ENCODE measurements at regions not wholly inside any gene's neighbourhood (a gene's known extent, or its start where the extent isn't known, plus 50 kb on each side); places are given as distances from the start of the nearest gene placed in this dataset.

DNA sequence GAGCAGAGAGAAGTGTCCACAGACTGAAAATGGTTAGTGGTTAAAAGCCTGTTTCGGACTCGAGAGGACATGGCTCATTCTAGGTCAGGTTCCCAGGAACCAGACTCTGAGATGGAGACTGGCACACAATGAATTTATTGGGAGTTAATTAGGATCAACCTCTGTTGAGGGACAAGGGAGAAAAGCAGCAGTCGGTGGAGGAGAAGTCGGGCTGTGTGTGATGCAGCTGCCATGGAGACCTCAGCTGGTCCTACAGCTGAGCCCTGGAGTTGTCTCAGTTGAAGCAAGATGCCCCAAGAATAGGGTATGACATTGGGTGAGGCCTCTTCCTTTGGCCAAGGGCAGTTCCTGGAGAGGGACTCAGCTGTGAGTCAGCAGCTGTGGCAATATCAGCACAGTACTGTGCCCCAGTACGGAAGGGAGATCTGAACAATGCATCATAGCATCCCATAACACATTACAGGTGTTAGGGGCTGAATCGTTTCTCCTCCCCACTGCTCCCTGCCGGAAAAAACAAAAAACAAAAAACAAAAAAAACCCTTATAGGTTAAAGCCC lies 105.4 kb downstream of the ABHD5 start:
- TF ChIP-seq, protein P1, sequence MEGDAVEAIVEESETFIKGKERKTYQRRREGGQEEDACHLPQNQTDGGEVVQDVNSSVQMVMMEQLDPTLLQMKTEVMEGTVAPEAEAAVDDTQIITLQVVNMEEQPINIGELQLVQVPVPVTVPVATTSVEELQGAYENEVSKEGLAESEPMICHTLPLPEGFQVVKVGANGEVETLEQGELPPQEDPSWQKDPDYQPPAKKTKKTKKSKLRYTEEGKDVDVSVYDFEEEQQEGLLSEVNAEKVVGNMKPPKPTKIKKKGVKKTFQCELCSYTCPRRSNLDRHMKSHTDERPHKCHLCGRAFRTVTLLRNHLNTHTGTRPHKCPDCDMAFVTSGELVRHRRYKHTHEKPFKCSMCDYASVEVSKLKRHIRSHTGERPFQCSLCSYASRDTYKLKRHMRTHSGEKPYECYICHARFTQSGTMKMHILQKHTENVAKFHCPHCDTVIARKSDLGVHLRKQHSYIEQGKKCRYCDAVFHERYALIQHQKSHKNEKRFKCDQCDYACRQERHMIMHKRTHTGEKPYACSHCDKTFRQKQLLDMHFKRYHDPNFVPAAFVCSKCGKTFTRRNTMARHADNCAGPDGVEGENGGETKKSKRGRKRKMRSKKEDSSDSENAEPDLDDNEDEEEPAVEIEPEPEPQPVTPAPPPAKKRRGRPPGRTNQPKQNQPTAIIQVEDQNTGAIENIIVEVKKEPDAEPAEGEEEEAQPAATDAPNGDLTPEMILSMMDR (IDR thresholded peaks at IDR 0.05) = no peak
- TF ChIP-seq POLR2A (IDR thresholded peaks at IDR 0.05) = no peak
